CD4-positive, alpha-beta T cell treated with Interleukin-10 for 1 hour (primary cell): ENCODE measurements at regions not wholly inside any gene's neighbourhood (a gene's known extent, or its start where the extent isn't known, plus 50 kb on each side); places are given as distances from the start of the nearest gene placed in this dataset.

Experiments used
- DNase-seq: peaks from one replicate; pipeline ENCODE4 v3.0.0-alpha.2; 2020

DNA sequence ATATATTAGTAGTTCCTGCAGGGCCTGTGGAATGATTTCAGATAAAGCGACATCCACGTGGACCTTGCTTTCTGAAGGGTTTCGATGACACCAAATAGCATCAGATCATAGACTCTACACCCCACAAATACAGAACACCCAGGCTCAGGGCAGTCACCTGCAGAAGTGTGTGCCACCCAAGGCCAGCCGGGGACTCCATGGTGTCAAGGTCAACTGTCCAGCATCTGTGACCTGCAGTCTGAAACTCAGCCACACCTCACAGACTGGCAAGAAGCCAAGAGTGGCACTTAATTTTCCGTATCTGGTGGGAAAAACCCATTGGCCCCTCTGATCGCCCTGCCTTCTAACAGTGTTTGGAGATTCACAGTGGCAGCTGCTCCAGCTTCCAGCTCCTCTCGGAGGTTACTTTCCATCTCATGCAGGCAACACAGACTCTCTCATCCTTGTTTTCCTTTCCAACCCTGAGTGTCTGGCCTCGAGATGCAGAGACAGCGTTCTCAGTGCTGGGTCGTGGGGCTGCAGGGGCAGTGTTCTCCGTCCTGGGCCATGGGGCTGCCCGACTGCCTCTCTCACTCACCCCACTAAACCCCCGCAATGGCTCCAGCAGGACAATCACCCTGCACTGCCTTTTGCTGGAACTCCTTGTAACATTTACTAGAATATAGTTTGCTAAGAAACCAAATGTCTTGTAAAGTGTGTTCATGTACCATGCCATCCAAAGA is 221.9 kb downstream of the IRX2 start:
- no peak for DNase-seq

DNA sequence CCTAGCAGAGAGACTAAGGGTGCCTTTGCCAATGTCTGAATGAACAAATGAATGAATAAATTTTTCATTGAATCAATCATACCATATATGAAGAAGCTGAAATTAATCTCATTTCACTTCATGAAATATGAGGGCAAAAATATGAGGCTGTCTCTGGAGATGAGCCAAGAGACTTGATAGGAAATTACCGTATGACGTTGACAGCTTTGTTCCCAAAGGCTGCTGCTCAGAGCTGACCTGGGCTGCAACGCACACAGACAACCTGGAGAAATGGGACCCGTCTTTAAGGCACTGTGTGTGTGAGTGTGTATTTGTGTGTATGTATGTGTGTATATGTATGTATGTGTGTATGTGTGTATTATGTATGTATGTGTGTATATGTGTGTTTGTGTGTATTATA is 226.1 kb downstream of the IRX2 start:
- no peak for DNase-seq

DNA sequence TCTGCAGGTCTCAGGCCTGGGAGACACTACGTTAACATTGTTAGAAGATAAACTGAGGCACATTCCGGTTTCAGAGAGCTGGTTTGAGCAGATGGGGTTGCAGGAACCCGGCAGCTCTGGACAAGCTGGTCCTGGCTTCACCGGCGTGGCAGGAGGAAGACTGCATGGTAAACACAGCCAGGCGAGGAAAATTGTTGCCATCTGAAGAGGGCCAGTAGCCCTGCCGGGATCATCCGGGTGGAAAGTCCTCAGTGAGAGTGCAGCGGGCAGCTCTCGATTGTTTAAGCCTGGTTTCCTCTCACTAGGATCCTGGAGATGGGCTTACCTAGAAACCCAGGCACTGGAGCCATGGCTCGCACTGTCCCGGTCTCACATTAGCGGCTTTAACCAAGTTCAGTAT is 226.9 kb downstream of the IRX2 start:
- no peak for DNase-seq

DNA sequence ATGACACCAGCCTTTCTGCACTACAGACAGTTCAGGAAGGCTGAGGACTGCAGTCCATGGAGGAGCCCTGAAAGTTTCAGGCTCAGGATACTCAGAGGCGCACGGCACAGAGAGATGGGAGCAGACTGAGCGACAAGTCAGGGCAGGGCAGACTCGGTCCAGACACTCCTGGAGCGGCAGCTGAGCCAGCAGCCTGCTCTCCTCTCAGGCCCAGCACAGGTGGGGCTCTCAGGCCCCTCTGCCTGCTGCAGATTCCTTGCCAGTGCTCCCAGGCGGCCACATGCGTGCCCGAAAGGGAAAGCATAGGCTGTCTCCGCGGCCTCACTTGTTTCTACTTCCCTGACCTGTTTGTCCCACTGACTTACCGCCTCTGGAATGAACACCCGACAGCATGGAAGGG is 228.3 kb downstream of the IRX2 start:
- no peak for DNase-seq

DNA sequence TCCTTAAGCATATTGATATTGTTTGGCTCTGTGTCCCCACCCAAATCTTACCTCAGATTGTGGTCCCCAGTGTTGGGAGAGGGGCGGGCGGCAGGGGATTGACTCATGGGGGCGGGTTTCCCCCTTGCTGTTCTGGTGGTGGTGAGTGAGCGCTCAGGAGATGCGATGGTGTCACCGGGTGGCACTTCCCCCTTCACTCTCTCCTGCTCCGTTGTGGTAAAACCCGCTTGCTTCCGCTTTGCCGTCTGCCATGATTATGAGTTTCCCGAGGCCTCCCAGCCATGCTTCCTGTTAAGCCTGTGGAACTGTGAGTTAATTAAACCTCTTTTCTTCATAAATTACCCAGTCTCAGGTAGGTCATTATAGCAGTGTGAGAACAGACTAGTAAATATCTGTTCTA is 229.1 kb downstream of the IRX2 start:
- DNase-seq = no peak

DNA sequence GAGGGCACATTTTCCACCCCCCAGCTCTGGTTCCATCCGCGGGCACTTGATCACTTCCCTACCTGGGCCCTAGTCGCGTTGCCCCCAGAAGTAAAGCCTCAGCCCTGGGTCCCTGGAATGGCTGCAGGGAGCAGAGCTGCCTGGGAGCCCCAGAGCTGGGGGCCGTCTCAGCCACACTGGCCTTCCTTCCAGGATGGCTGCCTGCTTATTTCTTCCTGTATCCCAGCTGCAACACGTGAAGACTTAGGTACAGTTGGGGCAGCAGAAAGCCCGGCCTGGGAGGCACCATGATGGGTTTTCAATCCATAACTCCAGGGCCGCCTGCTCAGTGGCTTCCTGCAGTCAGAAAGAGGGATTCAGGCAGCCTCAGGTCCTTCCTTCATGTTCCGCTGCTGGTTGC is 232.3 kb downstream of the IRX2 start:
- no peak for DNase-seq

DNA sequence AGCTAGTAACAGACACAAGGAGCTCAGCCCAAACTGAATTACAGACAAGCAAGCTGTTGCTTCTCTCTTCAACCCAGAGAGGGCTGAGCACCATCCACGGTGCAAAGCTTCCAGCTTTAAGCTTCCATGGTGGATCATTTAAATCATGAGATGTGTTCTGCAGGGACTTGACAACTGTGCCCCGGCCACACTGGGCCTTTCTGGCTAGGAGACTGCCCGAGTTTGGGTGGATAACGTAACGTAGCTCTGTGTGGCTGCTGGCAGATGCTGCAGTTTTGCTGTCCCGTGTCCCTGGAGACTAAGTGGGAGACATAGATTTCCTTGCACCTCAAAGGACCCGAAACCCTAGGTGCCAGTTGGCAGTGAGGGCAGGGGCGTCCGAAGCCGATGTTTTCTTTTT is 234.0 kb downstream of the IRX2 start:
- DNase-seq = no peak

DNA sequence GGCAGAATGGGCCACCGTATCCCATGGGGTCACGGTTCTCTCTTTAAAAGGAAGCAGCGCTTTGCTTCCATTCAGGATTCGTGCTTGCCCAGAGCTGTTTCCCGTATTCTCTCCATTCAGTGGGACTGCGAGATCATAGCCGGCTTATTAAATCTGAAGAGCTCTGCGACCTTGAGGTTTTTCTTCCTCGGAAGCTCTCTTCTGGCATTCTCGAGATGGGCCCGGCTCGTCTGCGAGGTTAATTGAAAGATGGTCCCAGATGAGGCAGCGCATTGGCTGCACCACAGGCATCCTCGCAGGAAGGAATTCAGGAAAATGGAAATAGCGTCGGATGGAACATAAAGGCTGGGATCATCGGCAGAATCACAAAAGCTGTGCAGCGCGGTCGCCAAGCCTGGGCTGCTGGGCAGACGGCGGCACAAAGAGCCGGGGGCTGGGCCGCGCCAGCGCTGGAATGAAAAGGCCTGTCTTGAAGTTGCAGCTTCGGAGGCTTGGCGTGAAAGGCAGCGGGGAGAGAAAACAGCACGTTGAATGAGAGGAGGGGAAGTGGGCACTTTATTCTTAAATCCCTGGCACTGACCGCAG is 236.2 kb downstream of the IRX2 start:
- no peak for DNase-seq

DNA sequence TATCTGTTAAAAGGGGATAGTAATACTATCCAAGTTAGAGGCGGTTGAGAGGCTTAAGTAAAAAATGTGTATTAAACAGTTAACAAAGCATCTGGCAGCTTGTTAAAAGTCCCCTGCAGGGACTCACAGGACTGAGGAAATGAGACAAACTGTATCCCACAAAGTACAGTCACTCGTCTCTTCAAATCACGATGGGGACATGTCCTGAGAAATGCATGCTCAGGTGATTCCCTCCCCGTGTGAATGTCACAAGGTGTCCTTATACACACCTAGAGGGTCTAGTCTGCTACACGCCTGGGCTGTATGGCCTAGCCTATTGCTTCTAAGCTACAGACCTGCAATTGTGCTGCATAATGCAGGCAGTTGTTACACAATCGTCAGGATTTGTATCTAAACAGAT is 237.0 kb downstream of the IRX2 start:
- no peak for DNase-seq

DNA sequence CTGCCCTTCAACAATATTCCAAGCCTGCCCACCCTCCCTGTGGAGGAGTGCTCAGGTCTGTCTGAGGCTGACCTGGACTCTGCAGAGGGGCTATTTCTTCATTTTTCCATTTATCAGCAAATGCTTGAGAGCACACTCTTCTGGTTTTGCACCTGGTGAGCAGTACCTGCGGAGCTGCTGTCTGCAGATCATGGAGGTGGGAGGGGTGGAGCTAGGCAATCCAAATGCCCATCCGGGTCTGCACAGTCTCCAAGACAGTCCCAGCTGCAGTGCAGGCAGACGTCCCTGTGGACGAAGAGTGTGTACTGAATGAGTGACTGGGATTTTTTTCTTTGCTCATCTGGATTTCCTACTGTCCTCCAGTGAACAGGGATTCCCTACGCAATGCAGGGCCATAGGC is 239.8 kb downstream of the IRX2 start:
- DNase-seq = no peak

DNA sequence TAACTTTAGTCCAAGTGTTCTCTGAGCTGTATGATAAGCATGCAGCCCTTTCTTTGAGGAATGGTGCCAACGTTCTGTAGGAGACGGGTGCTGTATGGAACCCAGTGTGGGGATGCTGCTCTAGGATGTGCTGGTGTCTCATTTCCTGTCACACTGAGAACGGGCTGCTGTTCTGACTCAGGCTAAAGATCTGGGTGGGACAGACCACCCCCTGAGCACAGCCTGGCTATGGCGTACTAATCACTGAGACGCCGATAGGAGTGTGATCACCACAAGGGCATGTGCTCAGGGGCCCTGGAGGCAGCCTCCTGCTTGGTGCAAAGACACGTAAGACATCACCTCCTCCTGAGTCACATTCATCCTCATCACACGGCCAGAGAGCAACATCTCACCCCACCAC is 240.4 kb downstream of the IRX2 start:
- DNase-seq = no peak

DNA sequence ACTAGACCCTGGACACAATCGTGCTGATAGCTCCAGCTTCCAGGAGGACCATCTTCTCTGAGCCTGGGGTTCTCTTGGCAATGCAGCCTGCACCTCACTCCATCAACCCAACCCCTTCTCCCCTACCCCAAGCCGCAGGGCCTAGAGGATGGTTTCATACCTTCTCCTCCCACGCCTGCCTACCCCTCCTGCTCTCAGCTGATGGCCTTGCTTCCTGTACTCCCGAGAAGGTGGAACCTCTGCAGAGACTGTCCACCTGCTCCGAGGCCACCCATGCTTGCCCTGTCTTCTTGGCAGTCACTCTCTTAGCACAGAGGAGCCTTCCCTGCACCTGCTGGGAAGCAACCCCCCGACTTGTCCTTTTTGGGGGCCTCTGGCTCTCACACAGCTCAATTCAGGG is 241.9 kb downstream of the IRX2 start:
- DNase-seq = no peak

DNA sequence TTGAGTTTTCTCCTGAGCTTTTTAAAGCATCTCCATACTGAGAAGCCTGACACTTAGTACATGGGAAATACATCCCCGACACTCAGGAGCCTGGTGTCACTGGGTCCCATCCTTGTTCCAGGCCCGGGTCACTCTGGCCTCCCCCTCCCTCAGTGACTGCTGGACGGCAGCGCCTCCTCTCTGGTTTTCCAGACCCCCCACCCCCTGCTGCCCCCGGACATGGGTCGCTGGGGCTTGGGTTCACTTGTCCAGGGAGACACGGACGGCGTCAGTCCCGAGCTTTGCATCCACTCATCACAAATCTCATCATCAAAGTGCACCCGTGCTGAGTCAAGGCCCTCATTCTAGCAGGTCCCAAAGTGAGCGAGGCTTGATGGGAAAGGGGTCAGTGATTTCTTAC is 243.0 kb downstream of the IRX2 start:
- no peak for DNase-seq

DNA sequence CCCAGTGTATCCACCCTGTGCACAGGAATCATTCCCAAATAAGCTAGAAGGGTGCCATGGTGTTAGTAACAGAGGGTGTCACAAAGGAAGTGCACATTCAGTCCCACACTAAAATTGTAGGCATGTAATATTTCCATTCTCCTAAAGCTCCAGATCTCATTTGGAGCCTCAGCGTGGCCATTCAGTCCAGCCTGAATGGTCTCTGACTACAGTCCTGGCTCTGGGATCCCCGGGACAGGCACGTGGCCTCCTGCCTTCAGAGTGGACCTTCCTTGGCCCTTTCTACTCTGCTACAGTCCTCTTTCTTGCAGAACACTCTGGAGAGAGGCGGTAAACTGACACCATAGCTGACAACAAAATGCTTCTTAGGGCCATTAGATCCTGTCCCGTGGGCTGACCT is 243.9 kb downstream of the IRX2 start:
- no peak for DNase-seq

DNA sequence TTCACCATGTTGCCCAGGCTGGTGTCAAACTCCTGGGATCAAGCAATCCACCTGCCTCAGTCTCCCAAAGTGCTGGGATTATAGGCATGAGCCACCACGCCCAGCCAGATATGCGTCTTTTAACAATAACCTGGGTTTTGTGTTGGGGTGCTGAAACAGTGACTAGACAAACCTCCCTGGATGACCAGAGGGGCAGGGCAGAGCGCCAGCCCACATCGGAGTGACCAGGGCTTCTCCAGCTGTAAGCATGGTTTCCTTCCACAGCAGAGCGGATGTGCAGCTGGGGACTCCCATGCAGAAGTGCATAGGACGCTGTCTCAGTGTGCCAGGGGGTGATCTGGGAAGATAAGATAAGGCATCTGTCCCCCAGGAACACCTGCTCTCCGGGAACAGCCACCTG is 244.9 kb downstream of the IRX2 start:
- no peak for DNase-seq

DNA sequence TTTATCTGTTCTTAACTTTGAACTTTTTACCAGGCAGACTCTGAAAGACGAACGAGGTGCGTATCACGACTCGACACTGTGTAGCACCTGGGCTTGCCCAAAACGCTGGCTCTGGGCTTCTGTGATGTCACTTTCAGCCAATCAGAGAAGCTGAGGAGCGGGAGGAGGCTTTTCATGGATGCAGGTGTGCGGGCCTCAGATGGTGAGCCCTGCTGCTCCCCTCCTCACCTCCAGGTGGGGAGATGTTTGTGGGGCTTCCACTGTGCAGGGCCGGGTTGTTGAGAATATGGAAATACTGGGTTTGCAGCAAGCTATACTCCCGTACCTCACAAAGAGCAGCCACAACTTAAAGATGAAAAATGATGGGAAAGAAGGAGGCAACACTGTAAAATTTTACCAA is 246.3 kb downstream of the IRX2 start:
- no peak for DNase-seq

DNA sequence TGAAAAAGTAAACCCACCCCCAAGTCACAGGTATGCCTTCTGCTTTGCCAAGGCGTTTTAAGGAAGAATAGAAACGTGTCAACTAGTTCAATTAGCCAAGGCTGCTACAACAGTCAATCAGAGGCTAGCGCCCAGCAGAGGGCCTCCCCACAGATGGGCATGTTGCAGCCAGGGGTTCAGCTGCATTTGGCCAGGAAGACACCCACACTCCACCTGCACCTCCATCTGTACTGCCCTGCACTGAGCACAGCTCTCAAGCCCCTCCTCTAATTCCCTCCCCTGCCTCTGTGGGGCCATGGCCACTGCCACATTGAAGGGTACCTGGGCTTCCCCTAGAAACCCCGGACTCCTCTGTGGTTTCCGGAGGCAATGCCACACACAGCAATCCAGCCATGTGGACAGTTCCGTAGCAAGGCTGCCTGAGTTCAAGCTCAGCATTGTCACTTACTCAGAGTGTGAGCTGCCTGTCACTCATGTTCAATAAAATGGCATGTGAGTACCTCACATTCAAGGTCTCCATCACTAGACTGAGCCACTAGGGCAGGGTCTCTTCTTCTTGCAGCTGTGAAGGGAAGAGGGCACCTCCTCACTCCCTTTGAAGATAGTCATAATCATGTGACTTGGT is 248.4 kb downstream of the IRX2 start:
- DNase-seq = no peak

DNA sequence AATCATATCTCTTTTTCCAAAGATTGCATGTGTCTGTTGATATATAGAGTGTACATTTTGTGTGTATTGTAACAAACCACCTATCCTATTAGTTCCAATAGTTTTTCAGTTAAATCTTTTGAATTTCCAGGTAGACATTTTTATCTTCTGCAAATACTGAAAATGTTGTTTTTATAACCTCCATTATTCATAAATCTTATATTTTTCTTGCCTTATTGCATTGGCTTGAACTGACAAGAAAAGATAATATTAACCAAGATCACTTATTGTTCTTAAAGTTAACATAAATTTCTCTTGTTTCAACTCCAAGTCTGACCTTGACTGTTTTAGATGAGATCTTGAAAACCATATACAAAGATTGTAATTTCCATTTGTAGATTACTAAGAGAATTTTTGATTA is 251.6 kb downstream of the IRX2 start:
- DNase-seq = no peak

DNA sequence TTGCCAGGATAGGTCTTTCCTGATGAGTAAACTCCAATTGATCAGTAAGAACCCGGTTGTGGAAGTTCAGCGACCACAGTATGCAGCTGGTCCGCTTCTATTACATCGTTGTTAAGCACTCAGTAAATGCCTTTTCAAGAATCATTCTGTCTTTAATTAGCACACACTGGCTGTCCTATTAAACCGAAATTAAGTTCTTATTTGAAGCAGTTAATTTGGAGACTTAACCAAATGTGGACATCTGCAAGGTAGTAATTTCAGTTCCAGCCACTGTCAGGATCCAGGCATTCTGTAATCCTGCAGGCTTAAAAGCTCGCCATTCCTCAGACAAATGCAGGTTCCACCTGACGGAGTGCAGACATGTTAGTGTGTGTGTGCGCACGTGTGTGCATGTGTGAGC is 254.6 kb downstream of the IRX2 start:
- no peak for DNase-seq

DNA sequence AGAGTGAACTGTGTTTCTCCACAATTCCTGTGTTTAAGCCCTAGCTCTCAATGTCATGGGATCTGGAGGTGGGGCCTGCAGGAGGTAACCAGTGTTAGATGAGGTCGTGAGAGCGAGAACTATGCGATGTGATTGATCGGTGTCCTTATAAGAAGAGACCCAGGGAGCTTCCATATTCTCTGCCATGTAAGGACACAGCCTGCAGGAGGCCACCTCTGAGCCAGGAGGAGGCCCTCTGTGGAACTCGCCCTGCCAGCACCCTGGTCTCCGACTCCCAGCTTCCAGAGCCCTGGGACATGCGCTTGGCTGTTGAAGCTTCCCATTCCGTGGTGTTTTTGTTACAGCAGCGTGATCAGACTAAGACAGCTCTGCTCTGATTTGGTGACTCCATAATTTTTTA is 255.4 kb downstream of the IRX2 start:
- DNase-seq = no peak

DNA sequence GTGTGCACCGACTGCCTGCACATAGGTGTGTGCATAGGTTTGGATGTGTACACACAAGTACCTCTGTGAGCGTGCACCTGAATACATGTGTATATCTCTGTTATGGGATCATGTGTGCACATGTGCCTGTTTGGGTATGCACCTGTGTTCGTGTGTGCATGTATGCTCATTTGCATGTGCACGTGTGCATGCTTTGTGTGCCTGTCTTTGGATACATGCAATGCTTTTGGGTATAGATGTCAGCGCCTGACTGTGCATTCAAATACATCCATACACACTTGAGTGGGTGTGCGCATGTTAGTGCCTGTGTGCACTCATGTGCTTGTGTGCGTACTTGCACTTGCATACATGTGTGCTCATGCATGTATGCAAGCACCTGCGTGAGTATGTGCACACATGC is 258.1 kb downstream of the IRX2 start:
- DNase-seq = no peak

DNA sequence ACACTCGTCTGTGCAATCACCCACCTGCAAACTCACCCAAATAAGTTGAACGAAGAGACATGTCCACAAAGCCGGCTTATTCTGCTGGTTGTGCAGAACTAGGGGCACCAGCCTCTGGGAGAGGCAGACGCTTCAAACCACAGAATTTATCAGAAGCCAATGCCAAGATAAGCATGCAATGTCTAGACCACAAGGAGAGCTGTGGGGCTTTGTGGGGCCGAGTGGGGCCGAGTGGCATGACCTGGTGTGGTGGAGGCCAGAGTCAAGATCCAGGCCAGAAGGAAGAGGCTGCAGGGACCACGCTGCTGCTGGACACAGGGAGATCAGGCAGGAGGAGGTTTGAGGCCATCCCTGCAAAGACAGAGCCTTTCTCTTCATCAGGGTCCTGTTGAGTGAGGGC is 259.0 kb downstream of the IRX2 start:
- DNase-seq = no peak

DNA sequence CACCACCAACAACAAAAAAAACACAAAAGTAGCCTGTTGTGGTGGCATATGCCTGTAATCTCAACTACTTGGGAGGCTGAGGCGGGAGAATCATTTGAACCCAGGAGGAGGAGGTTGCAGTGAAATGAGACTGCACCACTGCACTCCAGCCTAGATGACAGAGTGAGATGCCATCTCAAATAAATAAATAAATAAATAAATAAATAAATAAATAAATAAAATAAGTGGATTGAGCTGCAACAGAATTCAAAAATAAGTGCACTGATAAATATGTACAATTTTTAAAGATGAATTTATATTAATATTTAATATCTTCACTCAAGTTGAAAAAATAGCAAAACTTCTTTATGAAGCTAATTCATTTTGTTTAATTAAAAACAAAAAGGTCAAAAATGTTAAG is 259.6 kb downstream of the IRX2 start:
- no peak for DNase-seq

DNA sequence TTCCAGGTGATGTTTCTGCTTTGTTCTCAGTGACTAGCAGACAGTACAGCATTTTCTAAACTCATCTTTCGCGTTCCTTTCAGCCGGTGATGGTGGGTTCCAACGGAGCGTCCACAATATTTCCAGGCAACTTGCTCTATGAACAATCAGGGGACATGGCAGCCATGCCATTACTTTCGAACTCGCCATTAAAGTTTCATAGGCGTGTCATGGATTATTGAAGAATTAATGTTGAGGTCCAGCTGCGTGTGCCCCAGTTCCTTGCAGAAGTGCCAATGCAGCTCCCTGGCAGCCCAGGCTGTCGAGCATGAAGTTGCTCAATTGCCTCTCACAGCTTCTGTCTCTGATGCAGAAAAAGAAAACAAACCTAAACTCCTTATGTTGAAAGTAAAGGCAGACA is 262.2 kb downstream of the IRX2 start:
- no peak for DNase-seq

DNA sequence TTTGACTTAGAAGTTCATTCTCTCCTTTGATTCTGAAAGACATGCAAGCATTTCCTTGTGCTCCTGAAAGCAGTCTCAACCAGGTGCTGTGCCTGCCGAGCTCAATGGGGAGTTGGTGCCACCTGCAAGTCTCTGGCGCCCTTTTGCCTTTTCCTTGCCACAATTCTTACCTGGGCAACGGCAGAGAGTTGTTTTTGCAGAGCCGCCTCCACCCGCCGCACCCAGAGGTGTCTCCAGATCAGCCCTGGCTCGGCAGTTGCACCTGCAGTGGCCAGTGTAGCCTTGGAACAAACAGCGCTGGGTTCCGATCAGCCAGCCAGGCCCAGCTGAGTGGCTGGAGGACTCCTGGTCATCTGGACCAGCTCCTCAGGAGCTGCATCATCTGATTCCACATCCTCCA is 262.9 kb downstream of the IRX2 start:
- no peak for DNase-seq
